NCI-H2171 (cell line): ENCODE measurements at regions not wholly inside any gene's neighbourhood (a gene's known extent, or its start where the extent isn't known, plus 50 kb on each side); places are given as distances from the start of the nearest gene placed in this dataset.

Experiments used
- DNase-seq: peaks from one replicate; lab custom pipeline; 2025; lab: John Stamatoyannopoulos, UW

DNA sequence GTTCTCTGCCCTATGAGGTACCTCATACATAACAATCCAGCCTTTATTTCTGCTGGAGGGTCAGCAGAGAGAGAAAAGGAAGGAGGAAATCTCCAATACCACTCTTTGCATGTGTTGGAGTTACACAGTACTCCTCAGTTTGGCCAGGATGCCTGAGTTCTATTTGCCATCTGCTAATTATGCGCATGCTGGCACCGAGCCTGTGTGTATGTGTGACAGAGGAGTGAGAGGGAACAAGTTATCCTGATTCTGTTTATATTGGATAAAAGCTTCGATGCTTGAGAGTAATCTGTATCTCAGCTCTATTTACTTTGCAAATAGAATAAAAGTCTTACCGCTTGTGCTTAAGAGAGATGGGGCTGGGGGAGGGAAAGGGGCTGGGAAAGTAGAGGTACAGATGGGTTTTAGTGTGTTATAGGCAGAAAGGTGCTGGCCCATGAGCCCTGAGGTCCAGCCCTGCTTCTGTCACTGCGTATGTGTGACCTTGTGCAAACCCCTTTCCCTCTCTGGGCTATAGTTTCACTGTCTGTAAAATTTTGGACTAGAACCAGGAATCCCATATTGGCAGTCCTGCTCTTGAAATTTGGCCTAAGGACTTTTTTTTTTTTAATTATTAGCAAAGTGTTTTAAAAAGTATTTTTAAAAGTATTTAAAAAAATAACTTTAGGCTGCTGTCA is 54.5 kb upstream of the PLXNA2 start:
- peak; percentile 31 for DNase-seq

DNA sequence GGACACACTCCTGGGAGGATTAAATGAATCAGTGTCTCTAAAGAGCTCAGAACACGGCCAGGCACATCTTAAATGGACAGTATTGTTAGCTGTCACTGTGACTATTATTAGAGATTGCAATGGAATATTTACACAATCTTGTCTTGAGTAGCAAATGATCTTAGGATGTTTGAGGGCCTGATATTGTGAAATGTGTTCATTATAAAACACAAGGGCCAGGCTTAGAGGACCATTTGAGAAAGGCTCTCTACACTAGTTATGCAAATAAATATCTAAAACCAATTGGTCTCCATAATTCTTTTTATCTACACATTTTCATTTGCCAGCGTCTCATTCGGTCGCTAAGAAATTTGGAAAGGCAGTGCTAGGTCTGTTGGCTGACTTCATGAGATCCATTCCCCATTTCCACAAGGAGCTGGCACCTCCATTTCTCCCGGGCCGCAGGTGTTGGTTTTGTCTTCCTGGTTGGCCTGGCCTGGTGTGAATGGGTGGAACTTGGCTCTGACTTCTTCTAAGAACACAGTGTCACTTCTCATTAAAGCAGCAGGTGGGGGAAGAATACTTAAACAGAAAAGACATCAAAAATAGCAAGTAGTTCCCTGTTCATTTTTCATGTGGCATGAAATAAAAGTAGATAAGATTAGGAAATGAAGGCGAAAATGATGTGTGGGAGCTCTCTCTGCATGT is 56.0 kb upstream of the PLXNA2 start:
- DNase-seq = no peak

DNA sequence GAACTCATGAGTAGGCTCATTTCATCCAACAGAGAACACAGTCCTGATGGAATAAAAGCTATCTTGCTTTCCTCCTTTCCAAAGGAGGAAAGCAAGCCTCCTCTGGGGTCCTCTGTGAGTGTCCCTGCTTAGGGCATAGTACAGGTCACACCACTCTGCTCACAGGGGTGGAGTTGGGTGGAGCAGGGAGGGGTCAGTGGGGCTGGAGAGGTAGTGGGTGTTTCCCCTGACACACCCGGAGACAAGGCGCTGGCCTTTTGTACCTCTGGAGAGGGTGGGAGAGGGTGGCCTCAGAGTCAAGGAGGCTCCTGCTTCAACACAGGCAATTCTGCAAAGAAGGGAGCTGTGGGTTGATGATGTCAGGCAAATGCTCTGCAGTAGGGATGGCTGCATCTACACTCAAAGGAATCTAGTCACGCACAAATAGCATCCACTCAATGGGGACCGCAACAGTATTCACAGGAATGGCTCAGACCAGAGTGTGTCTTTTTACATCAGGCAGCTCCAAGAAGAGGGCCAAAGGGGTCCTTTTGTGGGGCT is 58.6 kb upstream of the PLXNA2 start:
- no peak for DNase-seq

DNA sequence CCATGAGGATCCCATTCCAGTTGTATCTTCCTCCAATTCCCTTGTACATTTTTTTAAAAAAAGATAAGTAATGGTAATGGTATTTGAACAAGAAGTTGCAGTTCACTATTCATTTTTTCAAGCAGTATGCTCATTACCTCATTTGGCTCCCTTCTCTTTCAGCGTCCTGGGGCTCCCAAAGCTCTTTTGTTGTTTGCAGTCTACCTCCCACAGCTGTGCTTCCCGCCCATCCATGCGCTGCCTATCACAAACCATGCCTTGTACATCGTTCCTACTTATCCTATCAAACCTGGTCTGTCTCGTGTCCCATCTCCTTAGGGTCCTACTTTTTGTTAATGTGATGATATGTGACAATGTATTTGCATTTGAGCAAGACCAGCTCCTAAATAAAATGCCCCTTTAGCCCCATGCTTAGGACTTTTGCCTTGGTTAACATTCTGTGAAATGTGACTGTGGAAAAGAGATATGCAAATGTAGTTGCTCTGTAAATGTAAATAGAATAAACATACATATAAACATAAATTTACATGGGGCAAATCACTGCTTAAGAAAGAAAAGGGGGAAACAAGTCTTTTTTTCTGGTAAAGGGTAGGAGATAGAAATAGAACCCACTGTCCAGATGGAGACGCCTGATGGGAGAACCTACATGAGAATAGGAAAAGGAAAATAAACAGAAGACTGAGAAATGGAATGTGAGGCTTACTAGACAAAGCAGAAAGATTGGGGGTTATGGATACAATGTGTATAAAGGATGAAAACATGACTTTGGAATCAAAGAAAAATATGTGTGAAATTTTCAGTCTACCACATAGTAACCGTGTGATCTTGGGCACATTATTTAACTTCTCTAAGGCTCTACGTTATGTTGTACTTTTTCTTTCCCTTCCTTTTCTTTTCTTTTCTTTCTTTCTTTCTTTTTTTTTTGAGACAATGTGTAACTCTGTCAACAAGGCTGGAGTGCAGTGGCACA is 59.8 kb upstream of the PLXNA2 start:
- DNase-seq = no peak

DNA sequence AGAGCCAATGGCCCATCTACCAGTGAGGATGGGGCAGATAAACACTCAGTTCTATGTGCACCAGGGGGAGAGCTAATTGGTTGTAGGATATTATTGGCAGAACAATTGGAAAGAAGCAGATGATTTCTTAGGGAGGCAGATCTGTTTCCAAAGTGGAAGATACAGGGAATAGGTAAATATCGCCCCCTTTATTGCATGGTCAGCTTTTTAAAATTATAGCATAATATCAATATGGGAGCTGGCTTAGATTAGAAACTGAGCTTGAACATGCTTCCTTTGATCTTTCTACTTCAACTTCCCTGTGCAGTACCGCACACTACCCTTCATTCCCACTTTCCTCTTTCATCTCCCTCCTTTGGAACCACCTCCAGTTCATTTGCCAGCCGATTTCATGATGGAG is 64.0 kb upstream of the PLXNA2 start:
- no peak for DNase-seq

DNA sequence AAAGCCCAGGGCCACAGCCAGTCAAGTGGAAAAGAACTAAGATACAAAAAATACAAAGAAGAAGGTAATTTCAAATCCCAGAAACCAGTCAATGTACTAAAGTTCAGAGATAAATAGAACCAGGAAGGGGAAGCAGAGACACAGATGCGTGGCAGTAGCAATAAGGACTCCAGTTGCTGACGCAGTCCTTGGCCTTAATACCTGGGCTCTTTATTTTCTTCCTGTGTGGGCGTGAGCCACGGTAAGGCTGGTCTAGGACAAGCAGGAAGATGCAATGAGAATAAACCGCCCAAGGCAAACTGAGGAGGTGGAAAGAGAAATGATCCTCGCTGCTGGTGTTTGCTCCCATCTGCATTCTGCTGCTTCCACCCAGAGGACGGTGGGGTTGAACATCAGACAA is 65.6 kb upstream of the PLXNA2 start:
- no peak for DNase-seq

DNA sequence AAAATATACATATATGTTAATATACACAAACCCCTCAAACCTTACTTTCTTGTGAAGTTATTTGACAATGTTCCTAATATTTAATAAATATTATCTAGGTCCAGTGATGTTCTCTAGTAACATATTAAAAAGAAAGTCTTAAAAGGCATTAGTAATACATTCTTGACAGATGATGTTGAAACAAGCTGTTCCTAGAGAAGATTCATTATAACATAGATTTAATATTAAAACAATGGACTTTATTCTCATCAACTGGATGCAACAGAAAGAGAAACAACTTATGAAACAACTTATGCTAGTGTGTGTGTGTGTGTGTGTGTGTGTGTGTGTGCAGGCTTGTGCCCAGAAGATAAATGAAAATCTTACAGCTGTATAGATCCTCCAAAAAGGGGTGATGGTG is 68.5 kb upstream of the PLXNA2 start:
- no peak for DNase-seq

DNA sequence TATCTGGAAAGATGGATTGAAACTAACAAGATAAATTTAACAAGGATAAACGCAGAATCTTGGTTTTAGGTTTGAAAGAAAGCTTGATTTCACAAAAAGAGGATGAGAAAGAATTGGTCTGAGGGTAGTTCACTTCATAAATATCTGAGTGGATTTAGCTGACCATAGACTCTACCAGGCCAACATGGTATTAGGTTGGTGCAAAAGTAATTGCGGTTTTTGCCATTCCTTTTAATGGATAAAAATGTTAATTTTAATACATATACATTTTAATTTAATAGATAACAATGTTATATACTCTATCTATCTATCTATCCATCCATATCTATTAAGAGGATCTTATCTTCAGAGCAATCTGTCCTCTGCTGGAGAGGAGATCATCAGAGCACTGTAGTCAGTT is 70.2 kb upstream of the PLXNA2 start:
- no peak for DNase-seq

DNA sequence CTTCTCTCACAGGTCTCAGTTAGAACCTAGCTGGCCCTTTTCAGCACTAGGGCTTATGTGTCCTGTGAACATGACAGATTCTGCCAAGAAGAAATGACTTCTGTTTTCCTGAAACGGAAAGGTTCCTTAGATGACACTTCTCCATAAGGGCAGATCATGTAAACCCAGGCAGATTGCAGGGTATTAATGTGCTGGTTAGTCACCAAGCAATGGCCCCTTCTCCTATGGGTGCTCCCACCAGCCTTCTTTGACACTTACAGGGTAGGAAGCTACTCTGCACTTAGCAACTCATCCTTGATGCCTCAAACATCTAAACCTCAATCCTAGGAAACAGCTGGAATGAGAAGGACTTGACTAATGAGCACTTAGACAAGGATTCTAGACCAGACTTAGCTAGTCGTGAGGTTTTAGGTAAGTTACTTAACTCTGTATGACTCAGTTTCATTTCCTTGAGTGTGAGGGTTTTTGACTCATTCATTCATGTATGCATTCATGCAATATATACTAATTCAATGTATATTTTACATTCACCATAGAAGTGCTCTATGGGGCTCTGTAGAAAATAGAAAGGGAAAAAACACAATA is 74.1 kb upstream of the PLXNA2 start:
- no peak for DNase-seq

DNA sequence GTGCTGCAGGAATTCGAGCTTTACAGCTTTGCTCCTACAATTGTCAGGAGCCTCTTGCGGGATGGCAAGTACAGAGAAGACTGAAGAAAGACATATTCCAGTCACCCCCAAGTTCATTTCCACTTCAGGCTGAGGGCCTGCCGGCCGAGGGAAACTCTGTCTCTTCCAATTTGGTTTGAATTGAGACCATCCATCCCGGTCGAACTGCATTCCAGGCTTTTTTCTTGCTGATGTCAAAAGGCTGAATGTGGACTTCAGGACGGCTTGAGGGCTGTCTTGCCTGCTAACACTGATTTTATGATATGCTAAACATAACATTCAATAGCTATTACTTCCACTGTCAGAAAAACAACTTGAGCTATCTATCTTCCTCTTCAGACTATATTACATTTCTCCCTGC is 79.8 kb upstream of the PLXNA2 start:
- no peak for DNase-seq

DNA sequence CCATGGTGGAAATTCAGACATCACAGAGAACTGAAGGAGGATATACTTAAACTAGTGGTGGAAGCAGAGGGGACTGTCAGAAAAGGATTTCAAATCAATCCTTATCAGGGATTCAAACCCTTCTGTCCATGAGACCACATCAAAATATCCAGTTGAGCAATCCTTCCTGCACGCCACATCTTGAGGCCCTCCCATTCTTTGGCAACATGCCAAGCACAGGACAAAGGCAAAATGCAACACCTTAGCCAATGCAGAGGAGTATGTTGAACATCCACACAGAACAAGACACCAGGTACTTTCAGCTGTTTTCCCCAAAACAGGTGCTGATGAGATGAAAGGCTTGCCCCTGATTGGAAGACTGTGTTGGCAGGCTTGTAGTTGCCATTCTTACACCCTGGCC is 81.8 kb upstream of the PLXNA2 start:
- DNase-seq = no peak

DNA sequence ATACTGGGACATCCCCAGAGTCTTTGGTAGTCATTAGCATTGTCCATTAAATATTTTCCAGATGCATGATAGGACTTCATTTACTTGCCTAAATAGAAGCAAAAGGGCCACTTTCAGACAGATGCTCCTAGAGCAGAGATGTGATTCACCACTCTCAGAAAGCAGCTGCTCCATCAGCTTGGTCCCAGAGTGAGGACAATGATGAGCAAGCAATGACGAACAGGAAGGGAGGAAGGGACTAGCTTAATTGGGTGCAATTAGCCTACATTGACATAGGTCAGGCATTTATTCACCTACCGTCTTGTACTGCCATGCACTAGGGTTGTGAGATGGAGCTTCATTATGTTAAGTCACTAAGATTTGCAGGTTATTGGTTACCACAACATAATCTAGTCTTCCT is 85.1 kb upstream of the PLXNA2 start:
- DNase-seq = no peak

DNA sequence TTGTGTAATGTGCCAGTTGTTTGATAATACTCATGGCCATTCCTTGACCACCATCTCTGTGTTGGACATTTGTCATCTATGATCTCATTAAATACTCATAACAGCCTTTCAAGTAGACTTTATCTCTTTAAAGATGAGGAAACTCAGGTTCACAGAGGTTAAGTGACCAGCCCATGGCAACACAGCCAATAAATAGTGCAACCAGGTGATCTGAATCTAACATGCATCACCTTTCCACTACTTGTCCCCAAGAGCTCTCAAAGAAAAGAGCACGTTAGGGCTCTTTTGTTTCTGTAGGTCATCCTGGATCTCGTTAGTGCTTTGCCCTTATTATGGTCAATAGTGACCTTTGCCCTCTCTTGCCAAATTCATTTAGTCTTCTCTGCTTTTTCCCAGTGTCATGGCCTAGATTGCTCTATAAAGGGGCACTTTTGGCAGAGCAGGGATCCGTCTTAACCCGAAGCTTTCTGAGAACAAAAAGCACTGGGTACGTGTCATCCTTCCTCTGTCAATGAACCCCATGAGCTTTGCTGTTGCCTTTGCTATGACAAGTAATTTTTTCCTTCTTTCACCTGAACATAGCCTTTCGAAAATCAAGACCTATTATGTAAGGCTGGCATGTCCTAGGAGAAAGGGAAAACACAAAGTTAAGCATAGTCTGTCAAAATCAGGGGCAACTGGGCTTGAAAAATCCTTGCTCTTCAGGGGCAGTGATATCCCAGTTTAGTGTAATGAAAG is 88.0 kb upstream of the PLXNA2 start:
- no peak for DNase-seq

DNA sequence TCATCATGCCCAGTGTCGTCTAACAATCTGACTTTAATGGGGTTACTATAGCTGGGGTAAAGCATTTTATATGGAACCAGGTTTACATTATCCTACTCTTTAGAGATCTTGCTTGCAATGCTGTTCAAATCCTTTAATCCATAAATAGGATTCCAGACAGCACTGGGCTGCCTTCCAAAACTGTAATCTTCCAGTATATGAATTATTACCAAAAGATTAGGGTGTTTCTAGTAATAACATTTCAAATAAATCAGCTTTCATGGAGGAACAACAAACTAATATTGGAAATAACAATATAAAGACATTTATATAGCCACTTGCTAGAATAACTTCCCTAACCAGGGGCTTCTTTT is 88.6 kb upstream of the PLXNA2 start:
- DNase-seq = no peak

DNA sequence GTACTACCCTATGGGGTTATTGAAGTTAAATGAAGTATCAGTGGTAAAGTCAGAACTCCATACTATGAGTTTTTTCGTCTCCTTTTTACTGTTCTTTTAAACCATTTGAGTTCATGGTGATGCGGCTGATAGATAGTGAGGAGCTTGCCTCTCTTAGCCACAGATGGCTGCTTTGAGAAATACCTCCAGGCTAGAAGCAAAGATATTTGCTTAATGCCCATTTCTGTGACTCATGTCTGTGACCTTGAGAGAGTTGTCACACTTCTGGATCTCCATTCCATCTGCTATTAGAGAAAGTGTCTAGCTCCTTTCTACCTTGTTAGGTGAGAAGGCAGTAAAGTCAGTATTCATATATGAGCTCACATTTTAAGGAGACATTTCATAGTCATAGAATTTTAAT is 89.5 kb upstream of the PLXNA2 start:
- no peak for DNase-seq

DNA sequence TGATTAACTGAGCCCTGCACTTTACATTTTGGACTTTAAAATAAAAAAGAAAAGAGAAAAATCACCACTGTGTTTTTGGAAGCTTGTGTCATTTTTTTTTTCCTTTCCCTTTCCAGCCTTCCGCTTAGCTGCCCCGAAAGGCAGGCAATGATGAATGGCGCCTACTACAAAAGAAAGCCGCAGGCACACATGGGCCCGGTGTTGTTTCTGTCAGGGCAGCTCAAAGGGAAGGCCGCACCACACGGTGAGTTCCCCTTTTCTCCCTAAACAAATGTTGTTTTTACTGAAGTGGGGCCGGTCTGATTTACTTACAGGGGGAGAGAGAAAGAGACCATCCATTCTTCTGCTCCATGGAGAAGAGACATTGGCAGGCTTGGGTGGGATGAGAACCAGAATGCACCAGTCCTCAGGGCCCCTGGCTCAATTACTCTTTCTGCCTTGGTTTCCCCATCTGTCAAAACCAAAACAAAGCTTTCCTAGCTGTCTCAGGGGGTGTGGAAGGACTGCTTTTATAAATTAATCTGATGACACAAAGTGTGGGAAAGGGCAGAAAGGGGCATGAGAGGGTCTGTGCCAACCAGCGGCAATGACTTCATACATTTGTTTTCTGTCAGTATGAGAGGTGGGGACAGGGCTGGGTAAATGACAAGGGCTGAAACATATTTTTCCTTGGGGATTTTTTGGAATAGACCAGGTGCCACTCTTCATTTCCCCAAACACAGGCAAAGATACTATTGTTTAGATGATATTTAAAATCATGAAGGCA is 91.4 kb upstream of the PLXNA2 start:
- DNase-seq = no peak

DNA sequence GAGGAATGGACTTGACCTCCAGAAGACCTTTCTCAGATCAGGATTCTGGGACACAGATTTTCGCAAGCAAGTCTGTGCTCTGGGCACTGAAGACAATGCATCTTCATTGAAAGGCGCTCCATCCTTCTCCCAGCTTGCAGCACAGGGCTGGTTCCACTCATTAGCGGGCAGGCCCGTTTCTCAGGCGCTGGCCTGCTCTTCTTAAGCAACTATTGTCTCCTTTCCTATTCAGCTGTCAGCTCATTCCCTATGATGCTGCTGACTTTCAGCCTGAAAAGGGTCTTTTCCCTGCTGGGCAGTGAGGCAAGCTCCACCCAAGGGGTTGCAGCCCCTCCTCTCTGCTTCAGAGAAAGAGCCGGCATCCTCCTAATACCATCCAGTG is 91.9 kb upstream of the PLXNA2 start:
- DNase-seq = no peak

DNA sequence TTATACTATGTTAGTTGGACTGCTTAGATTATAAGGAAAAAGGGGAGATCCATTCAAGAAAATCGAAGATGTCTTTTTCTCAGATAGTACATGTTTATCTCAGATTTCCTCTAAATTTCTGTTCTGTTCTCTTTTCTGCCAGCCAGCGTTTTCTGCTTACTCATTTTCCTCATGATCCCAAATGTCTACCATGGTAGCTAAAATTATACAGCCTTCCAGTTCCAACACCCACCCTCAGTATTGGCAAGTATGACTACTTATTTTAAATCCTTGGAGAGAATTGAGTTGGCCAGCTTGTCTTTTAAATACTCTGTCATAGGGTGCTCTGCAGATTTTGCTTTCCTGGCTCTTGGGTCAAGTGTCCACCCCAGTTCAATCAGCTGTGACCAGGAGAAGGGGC is 95.7 kb upstream of the PLXNA2 start:
- DNase-seq = no peak

DNA sequence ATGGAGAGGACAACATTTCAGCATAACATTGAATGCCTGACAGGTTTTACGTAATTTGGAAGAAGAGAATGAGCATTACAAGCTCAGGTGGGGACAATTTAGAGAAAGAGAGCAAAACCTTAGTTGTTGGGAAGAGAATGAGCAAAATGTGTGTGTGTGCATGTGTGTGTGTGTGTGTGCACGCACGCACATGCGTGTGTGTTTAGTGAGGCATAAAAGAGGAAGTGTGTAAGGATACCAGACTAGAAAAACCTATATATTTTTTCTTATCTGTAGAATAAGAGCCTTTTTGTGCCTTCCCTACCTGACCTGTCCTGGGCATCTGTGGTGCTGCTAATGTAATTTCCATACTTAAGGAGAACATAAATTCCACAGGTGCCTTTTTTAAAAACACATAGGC is 99.0 kb upstream of the PLXNA2 start:
- DNase-seq = no peak

DNA sequence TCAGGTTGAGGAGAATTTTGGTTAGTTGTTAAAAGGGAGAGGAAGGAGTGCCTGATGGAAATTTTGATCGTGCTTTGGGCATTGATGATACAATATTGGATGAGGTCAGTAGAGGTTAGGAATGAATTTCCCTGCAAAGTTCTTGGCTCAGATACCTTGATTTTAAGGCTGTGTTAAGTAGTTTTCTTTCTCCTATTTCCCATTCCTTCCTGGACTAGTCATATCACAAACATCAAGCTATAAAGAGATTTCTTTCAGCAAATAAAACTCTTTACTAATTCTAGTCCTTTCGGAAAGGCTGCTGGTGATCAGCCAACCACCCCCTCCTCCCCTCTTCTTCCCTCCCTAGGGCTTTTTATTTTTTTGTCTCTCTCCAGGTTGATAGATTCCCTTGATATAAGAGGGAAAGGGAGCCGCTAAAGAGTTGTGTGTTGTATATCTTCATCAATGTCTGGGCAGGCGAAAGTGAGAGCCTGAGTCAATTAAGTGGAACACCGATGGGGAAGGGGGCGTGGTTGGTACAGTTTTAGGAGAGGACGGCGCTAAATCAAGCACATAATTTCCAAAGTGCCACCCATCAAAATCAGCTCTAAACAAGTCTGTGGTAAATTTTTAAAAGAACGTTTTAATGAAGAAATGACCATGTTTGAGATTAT is 100.1 kb upstream of the PLXNA2 start:
- no peak for DNase-seq
